A549 (cell line): ENCODE measurements at regions not wholly inside any gene's neighbourhood (a gene's known extent, or its start where the extent isn't known, plus 50 kb on each side); places are given as distances from the start of the nearest gene placed in this dataset.

Source experiments
- ATAC-seq, 2 experiments: fragments of 200-7000 bp in 1 of 2; fragments of >200 bp in 1 of 2; cut with Nextera tagmentation in 1 of 2; cut with Tn5 transposase in 1 of 2; 3 replicates each; pipeline versions ENCODE4 v1.8.0 to v1.9.1; 2018 to 2020; ENCODE audit warnings: mild to moderate bottlenecking in 1 of 2, moderate library complexity in 1 of 2
- CTCF ChIA-PET: fragments of 300-600 bp; sonication (Branson Sonifier 250); formaldehyde crosslinking; extraction: SDS; loops from one replicate; lab custom pipeline; 2021; ENCODE audit warnings: antibody characterized with exemption, inconsistent platforms; lab: Yijun Ruan, JAX
- POLR2A ChIA-PET: fragments of 350-600 bp; formaldehyde crosslinking; extraction: SDS; loops from one replicate; lab custom pipeline; 2021; ENCODE audit warnings: antibody characterized with exemption, inconsistent platforms; lab: Yijun Ruan, JAX
- DNase-seq, 2 experiments: peaks; one replicate each; pipeline versions ENCODE4 v3.0.0 to v3.0.0-alpha.2; 2011 to 2016; ENCODE audit warnings: low read depth in 1 of 2, low spot score in 1 of 2
- FAIRE-seq: peaks from 2 replicates; lab custom pipeline; 2011; peaks lifted over from hg19 to GRCh38; lab: Jason Lieb, UNC
- H3K27ac ChIP-seq, 2 experiments: fragments of >200 bp; sonication (Bioruptor Twin); formaldehyde crosslinking; 3 replicates each; pipeline ENCODE4 v1.5.1; 2016 to 2017
- H3K4me1 ChIP-seq: fragments of >200 bp; sonication (Bioruptor Twin); formaldehyde crosslinking; 3 replicates; pipeline ENCODE4 v1.6.1; 2016
- H3K4me2 ChIP-seq: fragments of >200 bp; sonication (Bioruptor Twin); formaldehyde crosslinking; 3 replicates; pipeline ENCODE4 v1.6.1; 2016
- H3K4me3 ChIP-seq: fragments of >200 bp; sonication (Bioruptor Twin); formaldehyde crosslinking; 3 replicates; pipeline ENCODE4 v1.5.1; 2016
- H3K9me3 ChIP-seq: fragments of >200 bp; sonication (Bioruptor Twin); formaldehyde crosslinking; 3 replicates; pipeline ENCODE4 v1.6.1; 2016
- BCL3 ChIP-seq: fragments of >200 bp; sonication (Bioruptor Twin); formaldehyde crosslinking; IDR thresholded peaks from 3 replicates; pipeline ENCODE4 v1.6.1; 2016
- CTCF ChIP-seq: fragments of >200 bp; sonication (Bioruptor Twin); formaldehyde crosslinking; IDR thresholded peaks from 3 replicates; pipeline ENCODE4 v1.5.1; 2016
- EHF ChIP-seq: fragments of 250-450 bp; sonication (Bioruptor Pico); IDR thresholded peaks from 2 replicates; pipeline ENCODE4 v1.5.0; 2020; ENCODE audit warnings: mild to moderate bottlenecking
- ELK1 ChIP-seq: fragments of 150-350 bp; IDR thresholded peaks from 2 replicates; pipeline ENCODE4 v1.6.1; 2014; ENCODE audit warnings: low read depth, mild to moderate bottlenecking, low read length
- FOSL2 ChIP-seq, 2 experiments: fragments of 450-650 bp in 1 of 2; fragments of >200 bp in 1 of 2; sonication (Bioruptor Twin) in 1 of 2; formaldehyde crosslinking; IDR thresholded peaks; 2 replicates each; pipeline versions ENCODE4 v1.5.0 to v1.6.1; 2016 to 2020; ENCODE audit warnings: mild to moderate bottlenecking in 1 of 2, moderate library complexity in 1 of 2
- GATA3 ChIP-seq: IDR thresholded peaks from 2 replicates; pipeline ENCODE4 v1.6.1; 2012; ENCODE audit warnings: borderline replicate concordance
- HMGXB4 ChIP-seq: fragments of 250-450 bp; sonication (Bioruptor Pico); IDR thresholded peaks from 2 replicates; pipeline ENCODE4 v1.5.0; 2021; ENCODE audit warnings: mild to moderate bottlenecking, moderate library complexity, borderline replicate concordance
- JUNB ChIP-seq: fragments of >200 bp; sonication (Bioruptor Twin); formaldehyde crosslinking; IDR thresholded peaks from 2 replicates; pipeline ENCODE4 v1.6.1; 2016
- MAFK ChIP-seq: fragments of 450-650 bp; IDR thresholded peaks from 2 replicates; pipeline ENCODE4 v1.6.1; 2014; ENCODE audit not compliant: partially characterized antibody
- NFE2L2 ChIP-seq: fragments of 150-350 bp; conservative IDR thresholded peaks from 2 replicates; pipeline ENCODE4 v1.6.1; 2014; ENCODE audit warnings: low read length
- PHF8 ChIP-seq: fragments of 200-600 bp; sonication (generic); IDR thresholded peaks from 2 replicates; pipeline ENCODE4 v1.6.1; 2016; ENCODE audit warnings: low read depth, mild to moderate bottlenecking, antibody characterized with exemption, moderate library complexity, borderline replicate concordance
- POLR2A ChIP-seq: IDR thresholded peaks from 2 replicates; pipeline ENCODE4 v1.6.1; 2012; ENCODE audit warnings: mild to moderate bottlenecking, low read length
- POLR2AphosphoS2 ChIP-seq: conservative IDR thresholded peaks from 2 replicates; pipeline ENCODE4 v1.6.1; 2012; ENCODE audit warnings: low read length, improper control_type of control experiment, inconsistent platforms
- RAD21 ChIP-seq, 2 experiments: fragments of >200 bp in 1 of 2; sonication (Bioruptor Twin) in 1 of 2; formaldehyde crosslinking in 1 of 2; IDR thresholded peaks in 1 of 2; conservative IDR thresholded peaks in 1 of 2; 2 replicates in 1 of 2; 3 replicates in 1 of 2; pipeline ENCODE4 v1.6.1; 2012 to 2018; ENCODE audit warnings: inconsistent platforms in 1 of 2
- RCOR1 ChIP-seq: fragments of 150-350 bp; IDR thresholded peaks from 2 replicates; pipeline ENCODE4 v1.6.1; 2014; ENCODE audit warnings: antibody characterized with exemption, low read length, low read depth
- SMC3 ChIP-seq: fragments of >200 bp; sonication (Bioruptor Twin); formaldehyde crosslinking; IDR thresholded peaks from 3 replicates; pipeline ENCODE4 v1.6.1; 2018; ENCODE audit warnings: inconsistent platforms
- ZC3H11A ChIP-seq: fragments of 450-650 bp; IDR thresholded peaks from 2 replicates; pipeline ENCODE4 v1.6.1; 2014; ENCODE audit warnings: antibody characterized with exemption, mild to moderate bottlenecking
- ZFP36 ChIP-seq: fragments of 450-650 bp; IDR thresholded peaks from 2 replicates; pipeline ENCODE4 v1.6.1; 2014; ENCODE audit warnings: borderline replicate concordance; ENCODE audit not compliant: partially characterized antibody
- whole genome bisulfite sequencing: methylation state at CpG from one replicate; pipeline ENCODE4 v1.1.6; 2017; ENCODE audit errors: missing lambda C conversion rate; 5-methylcytosine and 5-hydroxymethylcytosine counted together

- CTCF ChIA-PET = interaction anchor here (0.6 kb wide), 1 partner anchor 1583 kb away, joined by 3 read pairs; no protein-coding TSS in a partner anchor
- POLR2A ChIA-PET = no interaction called here
- ATAC-seq = no peak
- Histone ChIP-seq H3K27ac (no peak overlapping the region), H3K4me1 (no peaks in the 10 kb centered on the region), H3K4me3 (no peak overlapping the region), H3K4me2 (no peak overlapping the region), H3K9me3 (no peaks in the 10 kb centered on the region)
- no peak for FAIRE-seq
- no peak for DNase-seq
- TF ChIP-seq ELK1 (no peak), MAFK (no peak), RCOR1 (no peak), SMC3 (no peak), JUNB (no peak), EHF (CRISPR knock-in tag) (no peak), PHF8 (no peak), POLR2AphosphoS2 (no peak), HMGXB4 (CRISPR knock-in tag) (no peak)
- 6% methylated on average over 3 of the region's 3 CpGs for WGBS
Observed at GRCh38 chr2:60608679-60609078, 55.2 kb upstream of the BCL11A start.

GRCh38 chr2:60612033-60612432 lies 58.6 kb upstream of the BCL11A start:
- DNase-seq (no peak), FAIRE-seq (no peak)
- no peak overlapping the region for H3K27ac ChIP-seq
- no peaks in the 10 kb centered on the region for H3K4me1 ChIP-seq
- POLR2A ChIA-PET = no interaction called here
- H3K9me3 ChIP-seq = no peaks in the 10 kb centered on the region
- TF ChIP-seq MAFK (no peak), HMGXB4 (CRISPR knock-in tag) (no peak), POLR2A (no peak), NFE2L2 (no peak)
- TF ChIP-seq, all 56 proteins: peak for 0
- Histone ChIP-seq H3K4me2 (no peak overlapping the region), H3K4me3 (no peak overlapping the region)
- no peak for ATAC-seq
- CTCF ChIA-PET = interaction anchor here (1.3 kb wide), 1 partner anchor 9 kb away, joined by 4 read pairs; no protein-coding TSS in a partner anchor
- WGBS = 1% methylated on average over 3 of the region's 3 CpGs

GRCh38 chr2:60614319-60614718 lies 60.9 kb upstream of the BCL11A start:
- Histone ChIP-seq H3K4me2 (no peak overlapping the region), H3K4me1 (no peaks in the 10 kb centered on the region), H3K9me3 (no peaks in the 10 kb centered on the region), H3K4me3 (no peak overlapping the region), H3K27ac (no peak overlapping the region)
- WGBS = 31% methylated on average over 6 of the region's 6 CpGs
- ChIA-PET CTCF (no interaction called here), POLR2A (no interaction called here)
- no peak for FAIRE-seq
- no peak for ATAC-seq
- DNase-seq = no peak
- TF ChIP-seq CTCF = no peak
- no peak for TF ChIP-seq GATA3
- TF ChIP-seq ZFP36 = no peak
- TF ChIP-seq NFE2L2 = no peak
- TF ChIP-seq FOSL2 (IDR thresholded peaks at IDR 0.05) = no peak
- no peak for TF ChIP-seq FOSL2 (CRISPR knock-in tag; IDR thresholded peaks at IDR 0.05)
- no peak for TF ChIP-seq EHF (CRISPR knock-in tag)
- TF ChIP-seq ZC3H11A = no peak
- no peak for TF ChIP-seq RAD21 (conservative IDR thresholded peaks at IDR 0.05 in 1 of 2, IDR thresholded peaks at IDR 0.05 in 1 of 2)
- TF ChIP-seq BCL3 = no peak
- TF ChIP-seq MAFK = no peak
